IMR-90 (cell line): ENCODE measurements at regions not wholly inside any gene's neighbourhood (a gene's known extent, or its start where the extent isn't known, plus 50 kb on each side); places are given as distances from the start of the nearest gene placed in this dataset.

Experiments used
- ATAC-seq: fragments of 200-7000 bp; cut with Tn5 transposase; 2 replicates; pipeline ENCODE4 v1.9.1; 2020; ENCODE audit warnings: low read depth, mild to moderate bottlenecking, moderate library complexity
- BruUV-seq: library from RNA; stranded (reverse); fragments of 400-500 nt; replicated peaks from 2 replicates; lab custom pipeline; 2021; lab: Mats Ljungman, UMichigan
- CTCF ChIA-PET: fragments of 300-600 bp; formaldehyde crosslinking; extraction: SDS; loops from one replicate; lab custom pipeline; 2021; ENCODE audit warnings: antibody characterized with exemption; lab: Yijun Ruan, JAX
- POLR2A ChIA-PET: fragments of 300-600 bp; sonication (Branson Sonifier 250); formaldehyde crosslinking; loops from one replicate; lab custom pipeline; 2022; ENCODE audit warnings: antibody characterized with exemption; ENCODE audit not compliant: unreplicated experiment; lab: Charles Lee
- DNase-seq: peaks from one replicate; pipeline ENCODE4 v3.0.0; 2013
- H2AFZ ChIP-seq: replicated peaks from 2 replicates; pipeline ENCODE3; 2013; ENCODE audit warnings: low read length, mild to moderate bottlenecking; ENCODE audit not compliant: poor library complexity
- H2AK5ac ChIP-seq: 2 replicates; pipeline ENCODE4 v1.6.1; 2013; ENCODE audit warnings: low read depth, low read length, inconsistent platforms
- H2AK9ac ChIP-seq: replicated peaks from 2 replicates; pipeline ENCODE3; 2013; ENCODE audit warnings: mild to moderate bottlenecking, low read depth, low read length, moderate library complexity; ENCODE audit not compliant: poor library complexity
- H2BK120ac ChIP-seq: 2 replicates; pipeline ENCODE4 v1.6.1; 2013; ENCODE audit warnings: low read depth, low read length, inconsistent platforms
- H2BK15ac ChIP-seq: 3 replicates; pipeline ENCODE4 v1.6.1; 2013; ENCODE audit warnings: low read depth, low read length, inconsistent platforms
- H2BK20ac ChIP-seq: 2 replicates; pipeline ENCODE4 v1.6.1; 2013; ENCODE audit warnings: low read depth, mild to moderate bottlenecking, inconsistent platforms, low read length, moderate library complexity
- H2BK5ac ChIP-seq: 2 replicates; pipeline ENCODE4 v1.6.1; 2013; ENCODE audit warnings: mild to moderate bottlenecking, low read depth, low read length, inconsistent platforms; ENCODE audit not compliant: poor library complexity, severe bottlenecking
- H3K14ac ChIP-seq: replicated peaks from 2 replicates; pipeline ENCODE4 v1.6.1; 2013; ENCODE audit warnings: low read depth, low read length, inconsistent platforms
- H3K18ac ChIP-seq: 2 replicates; pipeline ENCODE4 v1.6.1; 2013; ENCODE audit warnings: low read depth, low read length, control low read depth
- H3K23ac ChIP-seq: 2 replicates; pipeline ENCODE4 v1.6.1; 2013; ENCODE audit warnings: low read depth, low read length, inconsistent platforms
- H3K27ac ChIP-seq: 2 replicates; pipeline ENCODE4 v1.5.1; 2013; ENCODE audit warnings: mild to moderate bottlenecking, control low read depth, low read length; ENCODE audit not compliant: insufficient read depth
- H3K27me3 ChIP-seq: 2 replicates; pipeline ENCODE4 v1.6.1; 2013; ENCODE audit warnings: low read length; ENCODE audit not compliant: control insufficient read depth, insufficient read depth
- H3K36me3 ChIP-seq: 2 replicates; pipeline ENCODE4 v1.6.1; 2013; ENCODE audit warnings: low read length, mixed read lengths; ENCODE audit not compliant: control insufficient read depth, insufficient read depth
- H3K4ac ChIP-seq: 2 replicates; pipeline ENCODE4 v1.6.1; 2013; ENCODE audit warnings: low read depth, low read length, inconsistent platforms
- H3K4me1 ChIP-seq: 2 replicates; pipeline ENCODE4 v1.6.1; 2013; ENCODE audit warnings: low read length, mixed read lengths; ENCODE audit not compliant: control insufficient read depth, insufficient read depth
- H3K4me2 ChIP-seq: 2 replicates; pipeline ENCODE4 v1.6.1; 2013; ENCODE audit warnings: low read depth, mild to moderate bottlenecking, control low read depth, low read length, moderate library complexity
- H3K4me3 ChIP-seq: 2 replicates; pipeline ENCODE4 v1.5.1; 2013; ENCODE audit warnings: low read depth, mild to moderate bottlenecking, control low read depth, low read length, moderate library complexity; ENCODE audit not compliant: insufficient read depth
- H3K56ac ChIP-seq: 2 replicates; pipeline ENCODE4 v1.6.1; 2013; ENCODE audit warnings: low read length, inconsistent platforms; ENCODE audit not compliant: insufficient read depth; ENCODE audit errors: extremely low read depth
- H3K79me1 ChIP-seq, 2 experiments: 2 replicates each; pipeline ENCODE4 v1.6.1; 2013; ENCODE audit warnings: low read length in 2 of 2, inconsistent platforms in 1 of 2, low read depth in 1 of 2
- H3K9ac ChIP-seq: 2 replicates; pipeline ENCODE4 v1.6.1; 2013; ENCODE audit warnings: low read depth, low read length, control low read depth
- H3K9me1 ChIP-seq: 2 replicates; pipeline ENCODE4 v1.6.1; 2013; ENCODE audit warnings: low read length, inconsistent platforms; ENCODE audit not compliant: insufficient read depth
- H3K9me3 ChIP-seq: 2 replicates; pipeline ENCODE4 v1.6.1; 2013; ENCODE audit warnings: low read length; ENCODE audit not compliant: control insufficient read depth, insufficient read depth
- H4K20me1 ChIP-seq: 2 replicates; pipeline ENCODE4 v1.6.1; 2013; ENCODE audit warnings: low read length, inconsistent platforms; ENCODE audit not compliant: insufficient read depth
- H4K5ac ChIP-seq: 2 replicates; pipeline ENCODE4 v1.6.1; 2013; ENCODE audit warnings: mild to moderate bottlenecking, low read depth, low read length, control low read depth
- H4K8ac ChIP-seq, 2 experiments: 2 replicates each; pipeline ENCODE4 v1.6.1; 2013; ENCODE audit warnings: low read depth in 2 of 2, low read length in 2 of 2, control low read depth in 1 of 2, inconsistent platforms in 1 of 2
- H4K91ac ChIP-seq: 2 replicates; pipeline ENCODE4 v1.6.1; 2013; ENCODE audit warnings: low read depth, low read length, inconsistent platforms; ENCODE audit not compliant: insufficient read depth
- CEBPB ChIP-seq: IDR thresholded peaks from 2 replicates; pipeline ENCODE4 v1.6.1; 2012; ENCODE audit warnings: low read depth, low read length, improper control_type of control experiment
- MAFK ChIP-seq: IDR thresholded peaks from 2 replicates; pipeline ENCODE4 v1.6.1; 2012; ENCODE audit warnings: low read depth, low read length, improper control_type of control experiment
- MXI1 ChIP-seq: IDR thresholded peaks from 2 replicates; pipeline ENCODE4 v1.6.1; 2012; ENCODE audit warnings: low read depth, mild to moderate bottlenecking, low read length, moderate library complexity, borderline replicate concordance
- RFX5 ChIP-seq: IDR thresholded peaks from 2 replicates; pipeline ENCODE4 v1.8.0; 2012; ENCODE audit warnings: low read depth, mild to moderate bottlenecking, low read length, moderate library complexity
- WGBS, 2 experiments: methylation state at CpG; one replicate each; pipeline versions ENCODE4 v1.1.5 to v1.1.7; 2013; ENCODE audit warnings: missing lambda C conversion rate in 2 of 2; ENCODE audit not compliant: insufficient read length in 1 of 2; ENCODE audit errors: extremely low coverage in 2 of 2; 5-methylcytosine and 5-hydroxymethylcytosine counted together
- dilution Hi-C: fragments of 300-500 bp; cut with HindIII; formaldehyde crosslinking; loops from one replicate; pipeline ENCODE4 v1.14.3; 2018; ENCODE audit warnings: low sequenced_read_pairs; ENCODE audit not compliant: unreplicated experiment
- in situ Hi-C: fragments of 300-500 bp; cut with MboI; formaldehyde crosslinking; loops from 3 replicates; pipeline ENCODE4 v1.14.3; 2019; ENCODE audit warnings: low sequenced_read_pairs, inconsistent platforms, mixed read lengths
- intact Hi-C: fragments of 100-400 bp; cut with micrococcal nuclease; formaldehyde crosslinking; loops from 2 replicates; pipeline ENCODE4 v1.10.0; 2022

GRCh38 chr4:37524267-37524666 lies 161.9 kb downstream of the RELL1 start:
- WGBS, 2 experiments: no CpG with 5 or more reads among the region's 2 CpGs
- intact Hi-C loops: no loop called here
- TF ChIP-seq MXI1 (no peak), CEBPB (no peak), MAFK (no peak), RFX5 (no peak)

More at GRCh38 chr4:37524267-37524666, 161.9 kb downstream of the RELL1 start:
- H4K8ac ChIP-seq: no peak overlapping the region
- CTCF ChIA-PET: no interaction called here
- in situ Hi-C loops: no loop called here
- no peaks in the 10 kb centered on the region for H3K27me3 ChIP-seq
- no peaks in the 10 kb centered on the region for H3K9me1 ChIP-seq
- H3K4ac ChIP-seq: no peak overlapping the region
- no peak overlapping the region for H2BK5ac ChIP-seq
- H3K14ac ChIP-seq: no peak overlapping the region
- dilution Hi-C loops: no loop called here
- no peak overlapping the region for H4K5ac ChIP-seq
- ATAC-seq (no peak), DNase-seq (no peak)
- no peaks in the 10 kb centered on the region for H3K4me1 ChIP-seq
- H3K9me3 ChIP-seq: no peaks in the 10 kb centered on the region
- no peak overlapping the region for H3K4me3 ChIP-seq
- no peak overlapping the region for H2AK9ac ChIP-seq
- no peaks in the 10 kb centered on the region for H3K79me1 ChIP-seq
- no peak overlapping the region for H3K9ac ChIP-seq
- no peak overlapping the region for H2BK20ac ChIP-seq
- H3K4me2 ChIP-seq: no peak overlapping the region
- POLR2A ChIA-PET: no interaction called here
- H3K56ac ChIP-seq: no peak overlapping the region
- H4K91ac ChIP-seq: no peak overlapping the region
- no peak overlapping the region for H3K23ac ChIP-seq
- H2AK5ac ChIP-seq: no peak overlapping the region
- no TSS peak for BruUV-seq
- no peak overlapping the region for H2BK120ac ChIP-seq
- H2BK15ac ChIP-seq: no peak overlapping the region
- no peak overlapping the region for H3K27ac ChIP-seq
- no peaks in the 10 kb centered on the region for H3K36me3 ChIP-seq
- H3K18ac ChIP-seq: no peak overlapping the region
- H2AFZ ChIP-seq: no peak overlapping the region
- no peaks in the 10 kb centered on the region for H4K20me1 ChIP-seq
